ENCODE measurements at regions not wholly inside any gene's neighbourhood (a gene's known extent, or its start where the extent isn't known, plus 50 kb on each side); places are given as distances from the start of the nearest gene placed in this dataset.

DNA sequence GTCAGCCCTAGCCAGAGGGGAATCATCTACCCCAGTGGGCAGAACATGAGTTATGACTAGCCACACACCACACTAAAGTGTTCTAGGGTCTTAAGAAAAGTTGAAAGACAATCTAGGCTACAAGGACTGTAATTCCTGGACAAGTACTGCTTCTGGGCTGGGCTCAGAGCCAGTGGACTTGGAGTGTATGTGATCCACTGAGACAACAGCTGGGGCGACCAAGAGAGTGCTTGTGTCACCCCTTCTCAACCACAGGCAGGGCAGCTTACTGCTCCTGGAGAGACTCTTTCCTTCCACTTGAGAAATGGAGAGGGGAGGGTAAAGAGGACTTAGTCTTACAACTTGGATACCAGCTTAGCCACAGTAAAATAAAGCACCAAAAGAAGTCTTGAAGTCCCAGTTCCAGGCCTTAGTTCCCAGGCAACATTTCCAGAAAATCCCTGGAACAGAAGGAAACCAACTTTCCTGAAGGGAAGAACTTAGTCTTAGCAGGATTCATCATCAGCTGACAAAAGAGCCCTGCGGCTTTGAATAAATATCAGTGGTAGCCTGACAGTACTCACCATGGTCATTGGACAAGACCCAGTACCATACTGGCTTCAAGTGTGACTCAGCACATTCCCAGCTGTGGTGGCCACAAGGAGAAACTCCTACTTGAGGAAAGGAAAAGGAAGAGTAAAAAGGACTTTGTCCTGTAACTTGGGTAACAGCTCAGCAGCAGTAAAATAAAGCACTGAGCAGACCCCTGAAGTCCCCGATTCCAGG lies 355.1 kb upstream of the ADGRB3 start:
- H3K27me3 Mint-ChIP-seq (ENCODE audit: insufficient read depth) = no peaks in the 10 kb centered on the region
- no peak for DNase-seq
- H3K27ac Mint-ChIP-seq = no peak overlapping the region
- no peaks in the 10 kb centered on the region for H3K4me1 Mint-ChIP-seq (ENCODE audit: low read depth)
- H3K9me3 Mint-ChIP-seq = peaks cover 19% of the 10 kb centered on the region
- H3K36me3 Mint-ChIP-seq (ENCODE audit: low read depth) = no peaks in the 10 kb centered on the region
- TF ChIP-seq, protein P1, sequence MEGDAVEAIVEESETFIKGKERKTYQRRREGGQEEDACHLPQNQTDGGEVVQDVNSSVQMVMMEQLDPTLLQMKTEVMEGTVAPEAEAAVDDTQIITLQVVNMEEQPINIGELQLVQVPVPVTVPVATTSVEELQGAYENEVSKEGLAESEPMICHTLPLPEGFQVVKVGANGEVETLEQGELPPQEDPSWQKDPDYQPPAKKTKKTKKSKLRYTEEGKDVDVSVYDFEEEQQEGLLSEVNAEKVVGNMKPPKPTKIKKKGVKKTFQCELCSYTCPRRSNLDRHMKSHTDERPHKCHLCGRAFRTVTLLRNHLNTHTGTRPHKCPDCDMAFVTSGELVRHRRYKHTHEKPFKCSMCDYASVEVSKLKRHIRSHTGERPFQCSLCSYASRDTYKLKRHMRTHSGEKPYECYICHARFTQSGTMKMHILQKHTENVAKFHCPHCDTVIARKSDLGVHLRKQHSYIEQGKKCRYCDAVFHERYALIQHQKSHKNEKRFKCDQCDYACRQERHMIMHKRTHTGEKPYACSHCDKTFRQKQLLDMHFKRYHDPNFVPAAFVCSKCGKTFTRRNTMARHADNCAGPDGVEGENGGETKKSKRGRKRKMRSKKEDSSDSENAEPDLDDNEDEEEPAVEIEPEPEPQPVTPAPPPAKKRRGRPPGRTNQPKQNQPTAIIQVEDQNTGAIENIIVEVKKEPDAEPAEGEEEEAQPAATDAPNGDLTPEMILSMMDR (IDR thresholded peaks at IDR 0.05) = no peak
- no peak overlapping the region for H3K4me3 Mint-ChIP-seq

DNA sequence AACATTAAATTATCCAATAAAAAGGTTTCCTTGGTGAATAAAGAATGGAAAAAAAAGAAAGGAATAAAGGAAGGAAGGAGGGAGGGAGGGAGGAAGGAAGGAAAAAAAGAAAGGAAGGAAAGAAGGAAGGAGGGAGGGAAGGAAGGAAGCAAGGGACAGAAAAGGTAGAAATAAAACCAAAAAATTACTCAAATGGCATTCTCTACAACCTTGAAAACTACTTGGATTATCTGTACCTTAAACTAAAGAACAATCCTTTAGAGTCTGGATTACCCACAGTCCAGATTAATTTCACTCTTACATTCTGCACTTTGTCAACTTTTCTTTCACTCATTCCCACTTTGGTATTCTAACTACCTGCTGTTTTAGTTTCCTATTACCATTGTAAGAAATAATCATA lies 361.8 kb upstream of the ADGRB3 start:
- Mint-ChIP-seq H3K4me1 (ENCODE audit: low read depth) (no peaks in the 10 kb centered on the region), H3K4me3 (no peak overlapping the region), H3K9me3 (peaks cover 10% of the 10 kb centered on the region), H3K36me3 (ENCODE audit: low read depth) (no peaks in the 10 kb centered on the region), H3K27me3 (ENCODE audit: insufficient read depth) (no peaks in the 10 kb centered on the region), H3K27ac (no peak overlapping the region)
- TF ChIP-seq, protein P1 (IDR thresholded peaks at IDR 0.05) = no peak
- no peak for DNase-seq

GRCh38 chr6:68256391-68256790 lies 378.7 kb upstream of the ADGRB3 start:
- no peak overlapping the region for H3K4me3 Mint-ChIP-seq
- peaks cover 6% of the 10 kb centered on the region; the same call in 1 of the 2 replicates for H3K36me3 Mint-ChIP-seq (ENCODE audit: low read depth)
- DNase-seq = no peak
- H3K4me1 Mint-ChIP-seq (ENCODE audit: low read depth) = no peaks in the 10 kb centered on the region
- no peaks in the 10 kb centered on the region; the same call in 1 of the 2 replicates for H3K27me3 Mint-ChIP-seq (ENCODE audit: insufficient read depth)
- H3K9me3 Mint-ChIP-seq = peaks cover 62% of the 10 kb centered on the region
- TF ChIP-seq, protein P1 (IDR thresholded peaks at IDR 0.05) = no peak
- H3K27ac Mint-ChIP-seq = no peak overlapping the region

GRCh38 chr6:68252632-68253031 lies 382.4 kb upstream of the ADGRB3 start:
- TF ChIP-seq, protein P1 (IDR thresholded peaks at IDR 0.05) = no peak
- H3K36me3 Mint-ChIP-seq (ENCODE audit: low read depth) = no peaks in the 10 kb centered on the region
- no peak overlapping the region for H3K27ac Mint-ChIP-seq
- H3K9me3 Mint-ChIP-seq = peaks cover 39% of the 10 kb centered on the region
- H3K4me1 Mint-ChIP-seq (ENCODE audit: low read depth) = no peaks in the 10 kb centered on the region
- no peak overlapping the region for H3K4me3 Mint-ChIP-seq
- no peak for DNase-seq
- H3K27me3 Mint-ChIP-seq (ENCODE audit: insufficient read depth) = no peaks in the 10 kb centered on the region

- H3K36me3 Mint-ChIP-seq (ENCODE audit: low read depth) = no peaks in the 10 kb centered on the region
- no peaks in the 10 kb centered on the region for H3K4me1 Mint-ChIP-seq (ENCODE audit: low read depth)
- TF ChIP-seq, protein P1 (IDR thresholded peaks at IDR 0.05) = no peak
- DNase-seq = no peak
- H3K9me3 Mint-ChIP-seq = peaks cover 14% of the 10 kb centered on the region
- H3K4me3 Mint-ChIP-seq = no peak overlapping the region
- no peaks in the 10 kb centered on the region for H3K27me3 Mint-ChIP-seq (ENCODE audit: insufficient read depth)
- H3K27ac Mint-ChIP-seq = no peak overlapping the region
These were observed 387.3 kb upstream of the ADGRB3 start for GRCh38 chr6:68247782-68248181.
